Activated B cell treated with CpG ODN at 0.5 μM for 24 hours (primary cell): ENCODE measurements at regions not wholly inside any gene's neighbourhood (a gene's known extent, or its start where the extent isn't known, plus 50 kb on each side); places are given as distances from the start of the nearest gene placed in this dataset.

Experiments used
- ATAC-seq: fragments of 200-7000 bp; cut with Tn5 transposase; one replicate; pipeline ENCODE4 v1.10.0; 2021; ENCODE audit warnings: low read depth, mild to moderate bottlenecking, moderate library complexity
- CTCF ChIA-PET: fragments of 350-600 bp; sonication (Branson Sonifier 250); formaldehyde crosslinking; loops from one replicate; lab custom pipeline; 2021; ENCODE audit warnings: antibody characterized with exemption; lab: Charles Lee
- POLR2A ChIA-PET: fragments of 350-600 bp; sonication (Branson Sonifier 250); formaldehyde crosslinking; loops from one replicate; lab custom pipeline; 2021; ENCODE audit warnings: antibody characterized with exemption; lab: Charles Lee
- DNase-seq: peaks from one replicate; pipeline ENCODE4 v3.0.0; 2022
- H3K27ac Mint-ChIP-seq: one replicate; pipeline ENCODE4 v1.8.0; 2020; ENCODE audit warnings: mixed read lengths
- H3K27me3 Mint-ChIP-seq: one replicate; pipeline ENCODE4 v1.8.0; 2021; ENCODE audit warnings: mixed read lengths
- H3K36me3 Mint-ChIP-seq: one replicate; pipeline ENCODE4 v1.8.0; 2021; ENCODE audit warnings: low read depth, mixed read lengths
- H3K4me1 Mint-ChIP-seq: one replicate; pipeline ENCODE4 v1.8.0; 2021; ENCODE audit warnings: mixed read lengths
- H3K4me3 Mint-ChIP-seq: one replicate; pipeline ENCODE4 v1.8.0; 2020; ENCODE audit warnings: mild to moderate bottlenecking, mixed read lengths
- H3K9me3 Mint-ChIP-seq: one replicate; pipeline ENCODE4 v1.8.0; 2020; ENCODE audit warnings: mixed read lengths
- CTCF ChIP-seq: fragments of 200-600 bp; IDR thresholded peaks from one replicate; pipeline ENCODE4 v1.8.0; 2022; ENCODE audit warnings: antibody characterized with exemption, mild to moderate bottlenecking
- intact Hi-C: fragments of 100-400 bp; cut with micrococcal nuclease; formaldehyde crosslinking; loops from one replicate; pipeline ENCODE4 v1.15.1; 2024

- CTCF ChIA-PET: no interaction called here
- no peak for ATAC-seq
- Mint-ChIP-seq H3K27me3 (peaks cover under 1% of the 10 kb centered on the region), H3K4me3 (no peak overlapping the region), H3K4me1 (no peaks in the 10 kb centered on the region), H3K36me3 (no peaks in the 10 kb centered on the region), H3K27ac (no peak overlapping the region), H3K9me3 (no peaks in the 10 kb centered on the region)
- DNase-seq: no peak
- no peak for TF ChIP-seq CTCF
- intact Hi-C loops: no loop called here
- POLR2A ChIA-PET: no interaction called here
Measured at GRCh38 chr2:43013821-43014345, 212.5 kb downstream of the ZFP36L2 start.

- H3K27ac Mint-ChIP-seq: no peak overlapping the region
- DNase-seq (no peak), ATAC-seq (no peak)
- ChIA-PET POLR2A (no interaction called here), CTCF (no interaction called here)
- peaks cover 2% of the 10 kb centered on the region for H3K9me3 Mint-ChIP-seq
- TF ChIP-seq CTCF: no peak
- intact Hi-C loops: no loop called here
- no peaks in the 10 kb centered on the region for H3K36me3 Mint-ChIP-seq
- H3K4me1 Mint-ChIP-seq: no peaks in the 10 kb centered on the region
- H3K4me3 Mint-ChIP-seq: no peak overlapping the region
- H3K27me3 Mint-ChIP-seq: peaks cover 8% of the 10 kb centered on the region
Measured at GRCh38 chr2:43012966-43013365, 213.4 kb downstream of the ZFP36L2 start.

- no peak for TF ChIP-seq CTCF
- ChIA-PET CTCF (no interaction called here), POLR2A (no interaction called here)
- DNase-seq: no peak
- no peaks in the 10 kb centered on the region for H3K36me3 Mint-ChIP-seq
- intact Hi-C loops: no loop called here
- H3K4me1 Mint-ChIP-seq: no peaks in the 10 kb centered on the region
- H3K4me3 Mint-ChIP-seq: no peak overlapping the region
- H3K9me3 Mint-ChIP-seq: peaks cover 2% of the 10 kb centered on the region
- H3K27me3 Mint-ChIP-seq: peaks cover 17% of the 10 kb centered on the region
- no peak overlapping the region for H3K27ac Mint-ChIP-seq
- no peak for ATAC-seq
Measured at GRCh38 chr2:43011158-43011491, 215.3 kb downstream of the ZFP36L2 start.

DNA sequence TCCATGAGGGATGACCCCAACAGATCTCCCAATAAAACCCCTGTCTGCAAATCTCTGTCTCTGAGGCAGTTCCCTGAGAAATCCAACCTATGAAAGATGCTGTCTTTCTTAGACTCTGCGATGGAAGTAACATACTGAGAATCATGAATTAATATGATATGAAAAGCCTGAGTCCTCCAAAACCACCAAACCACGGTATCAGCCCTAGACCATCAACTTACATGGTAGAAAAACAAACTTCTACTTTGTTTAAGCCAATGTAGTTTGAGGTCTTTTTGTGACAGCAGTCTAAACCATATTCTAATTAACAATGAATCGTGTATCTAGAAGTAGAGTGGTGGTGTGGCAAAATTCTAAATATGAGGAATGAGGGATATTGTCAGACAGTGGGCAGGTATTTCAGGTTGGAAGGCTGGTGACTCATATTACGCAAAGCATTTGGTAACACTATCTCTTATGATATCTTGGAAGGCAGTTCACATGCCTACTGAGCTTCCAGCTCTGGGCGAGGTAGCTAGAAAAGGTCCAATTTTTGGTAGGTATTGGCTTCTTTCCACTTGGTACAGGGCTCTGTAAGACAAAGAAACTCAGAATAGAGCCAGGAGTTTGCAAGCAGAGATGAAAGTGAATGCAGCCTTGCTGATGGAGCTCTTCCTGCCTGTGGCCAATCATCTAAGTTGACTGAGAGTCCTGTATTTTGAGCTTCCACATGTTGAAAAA, 215.8 kb downstream of the ZFP36L2 start:
- H3K4me1 Mint-ChIP-seq: no peaks in the 10 kb centered on the region
- H3K9me3 Mint-ChIP-seq: peaks cover 2% of the 10 kb centered on the region
- H3K36me3 Mint-ChIP-seq: no peaks in the 10 kb centered on the region
- intact Hi-C loops: no loop called here
- no peak overlapping the region for H3K27ac Mint-ChIP-seq
- H3K4me3 Mint-ChIP-seq: no peak overlapping the region
- no peak for TF ChIP-seq CTCF
- ATAC-seq: no peak
- ChIA-PET POLR2A (no interaction called here), CTCF (no interaction called here)
- no peak for DNase-seq
- H3K27me3 Mint-ChIP-seq: peaks cover 17% of the 10 kb centered on the region

DNA sequence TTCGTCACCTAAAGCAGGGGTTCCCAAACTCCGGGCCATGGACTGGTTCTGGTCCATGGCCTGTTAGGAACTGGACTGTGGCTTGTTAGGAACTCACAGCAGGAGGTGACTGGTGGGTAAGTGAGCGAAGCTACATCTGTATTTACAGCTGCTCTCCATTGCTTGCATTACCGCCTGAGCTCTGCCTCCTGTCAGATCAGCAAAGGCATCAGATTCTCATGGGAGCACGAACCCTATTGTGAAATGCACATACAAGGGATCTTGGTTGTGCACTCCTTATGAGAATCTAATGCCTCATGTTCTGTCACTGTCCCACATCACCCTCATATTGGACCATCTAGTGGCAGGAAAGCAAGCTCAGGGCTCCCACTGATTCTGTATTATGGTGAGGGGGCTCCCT, 217.0 kb downstream of the ZFP36L2 start:
- Mint-ChIP-seq H3K4me3 (no peak overlapping the region), H3K27ac (no peak overlapping the region), H3K36me3 (no peaks in the 10 kb centered on the region), H3K27me3 (peaks cover 22% of the 10 kb centered on the region), H3K9me3 (peaks cover 2% of the 10 kb centered on the region), H3K4me1 (no peaks in the 10 kb centered on the region)
- intact Hi-C loops: no loop called here
- CTCF ChIA-PET: no interaction called here
- POLR2A ChIA-PET: no interaction called here
- TF ChIP-seq CTCF: no peak
- DNase-seq: no peak
- ATAC-seq: no peak
